AG08395 (cell line): ENCODE measurements at regions not wholly inside any gene's neighbourhood (a gene's known extent, or its start where the extent isn't known, plus 50 kb on each side); places are given as distances from the start of the nearest gene placed in this dataset.

Experiments
- DNase-seq: peaks from one replicate; pipeline ENCODE4 v3.0.0; 2012; ENCODE audit warnings: mixed read lengths, low spot score

GRCh38 chr2:217521820-217522219, 481.0 kb downstream of the TNS1 start:
- no peak for DNase-seq

DNA sequence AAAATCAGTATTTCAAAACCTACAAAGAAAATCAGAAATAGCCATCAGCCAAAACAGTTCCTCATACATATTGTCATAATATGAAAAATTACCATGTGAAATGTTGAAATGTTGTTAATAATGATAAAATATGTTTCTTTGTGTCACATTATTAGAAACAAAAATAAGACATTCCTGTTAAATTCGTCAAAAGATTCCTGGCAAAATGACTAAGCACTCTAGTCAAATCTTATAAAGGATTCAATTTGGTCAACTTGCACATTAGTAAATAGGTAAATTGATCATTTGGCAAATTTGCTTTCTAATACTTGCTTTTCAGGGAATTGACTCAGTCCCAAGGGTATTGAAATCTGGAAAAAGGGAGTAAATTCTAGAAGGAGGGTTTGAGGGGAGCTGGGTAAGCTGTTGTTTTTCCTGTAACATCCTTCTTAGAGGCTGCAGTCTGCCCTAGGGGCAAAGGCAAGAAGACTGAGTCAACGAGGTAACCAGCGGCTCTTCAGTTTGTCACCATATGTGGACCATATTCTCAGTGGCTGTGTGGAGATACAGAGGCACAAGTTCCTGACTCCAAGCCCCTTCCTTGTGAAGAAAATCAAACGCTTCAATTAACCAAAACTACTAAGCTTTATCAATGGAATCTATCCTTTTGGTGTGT, 482.3 kb downstream of the TNS1 start:
- no peak for DNase-seq

GRCh38 chr2:217517402-217517801, 485.4 kb downstream of the TNS1 start:
- DNase-seq: no peak

- DNase-seq: no peak
These were observed 487.0 kb downstream of the TNS1 start for GRCh38 chr2:217515615-217516309.

DNA sequence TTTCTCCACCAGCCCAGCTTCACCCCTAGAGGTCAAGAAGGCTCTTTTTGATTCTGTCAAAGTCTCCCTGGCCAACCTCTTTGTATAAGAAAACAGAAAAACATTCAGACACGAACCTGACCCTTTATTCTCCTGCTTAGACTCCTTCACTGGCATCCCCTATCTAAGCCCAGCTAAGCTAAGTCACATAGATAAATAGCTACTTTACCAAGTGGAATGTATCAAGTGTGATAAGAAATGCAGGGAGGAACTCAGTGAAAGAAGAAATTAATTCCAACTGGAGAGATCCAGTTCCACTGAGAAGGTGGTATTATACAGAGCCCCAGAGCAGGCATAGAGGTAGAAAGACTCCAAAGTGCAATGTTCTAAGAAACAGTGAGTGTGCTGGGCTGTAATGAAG, 489.5 kb downstream of the TNS1 start:
- no peak for DNase-seq

DNA sequence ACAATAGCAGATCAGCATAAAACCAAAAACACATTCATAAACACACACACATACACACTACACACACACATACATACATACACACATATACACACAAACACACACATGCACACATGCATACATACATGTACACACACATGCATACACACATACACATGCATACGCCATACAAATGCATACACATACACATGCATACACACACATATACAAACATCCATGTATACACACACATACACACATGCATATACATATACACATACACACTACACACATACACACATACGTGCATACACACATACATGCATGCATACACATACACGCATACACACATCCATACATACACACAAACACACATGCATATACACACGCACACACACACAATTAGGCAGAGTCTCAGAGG, 490.1 kb downstream of the TNS1 start:
- DNase-seq: no peak

- DNase-seq: no peak
These were observed 490.5 kb downstream of the TNS1 start for GRCh38 chr2:217512259-217512658.

DNA sequence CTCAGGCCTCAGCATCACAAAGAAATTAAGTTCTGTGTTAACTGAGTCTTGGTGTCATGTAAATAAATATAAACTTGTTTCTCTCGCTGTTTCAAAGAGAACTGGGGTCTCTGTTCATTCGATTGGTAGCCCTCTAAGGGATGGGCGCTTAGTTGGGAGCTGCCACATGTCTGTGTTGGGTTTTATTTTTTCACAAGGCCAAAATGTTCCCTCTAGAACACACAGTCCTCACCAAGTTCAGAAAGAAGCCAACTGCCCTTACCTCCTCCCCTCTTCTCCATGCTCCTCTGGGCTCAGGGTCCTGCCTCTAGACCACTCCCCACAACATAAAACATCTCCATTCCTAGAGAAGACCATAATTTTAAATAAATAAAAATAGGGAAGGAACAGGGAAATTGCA, 490.9 kb downstream of the TNS1 start:
- DNase-seq: no peak

DNA sequence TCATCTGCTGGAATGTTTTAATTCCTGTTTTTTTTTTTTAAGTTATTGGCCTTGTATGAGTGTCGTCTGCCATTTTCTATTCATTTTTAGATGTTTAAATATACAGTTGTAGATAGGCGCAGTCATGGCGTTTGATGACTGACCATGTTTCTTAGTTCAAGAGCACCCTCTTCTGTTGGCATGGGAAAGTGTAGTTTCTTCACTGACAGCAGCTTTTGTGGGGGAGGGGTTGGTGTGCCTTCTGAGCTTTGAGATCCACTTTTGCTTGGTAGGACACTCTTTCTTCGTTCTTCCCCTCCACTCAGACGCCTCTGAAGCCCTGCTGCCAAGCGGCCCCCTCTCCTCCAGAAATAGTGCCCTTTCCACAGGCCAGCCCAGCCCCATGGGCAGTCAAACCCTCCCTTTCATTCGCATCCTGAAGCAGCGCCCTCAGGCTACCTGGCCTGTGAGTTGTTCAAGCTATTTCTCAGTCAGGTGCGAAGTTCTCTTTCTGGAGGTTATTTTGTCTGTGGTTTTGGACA, 492.0 kb downstream of the TNS1 start:
- DNase-seq: peak; percentile 84

DNA sequence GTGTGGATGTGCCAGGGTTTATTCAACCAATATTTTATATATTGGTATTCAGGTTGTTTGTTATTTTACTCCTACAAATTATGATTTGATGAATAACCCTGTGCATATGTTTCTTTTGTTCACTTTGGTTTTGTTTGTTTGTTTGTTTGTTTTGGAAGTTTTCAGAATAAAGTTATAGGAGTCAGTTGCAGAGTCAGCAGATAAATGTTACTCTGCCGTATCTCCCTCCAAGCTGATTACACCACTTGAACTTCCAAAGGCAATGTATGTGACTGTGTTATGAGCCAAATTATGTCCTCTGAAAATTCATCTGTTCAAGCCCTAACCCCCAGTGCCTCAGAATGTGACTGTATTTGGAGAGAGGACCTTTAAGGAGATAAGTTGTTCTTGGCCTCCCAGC, 497.5 kb downstream of the TNS1 start:
- DNase-seq: no peak

- DNase-seq: no peak
These were observed 500.9 kb downstream of the TNS1 start for GRCh38 chr2:217501887-217502286.

GRCh38 chr2:217497843-217498377, 504.9 kb downstream of the TNS1 start:
- no peak for DNase-seq

- no peak for DNase-seq
These were observed 508.2 kb downstream of the TNS1 start for GRCh38 chr2:217494557-217494956.

DNA sequence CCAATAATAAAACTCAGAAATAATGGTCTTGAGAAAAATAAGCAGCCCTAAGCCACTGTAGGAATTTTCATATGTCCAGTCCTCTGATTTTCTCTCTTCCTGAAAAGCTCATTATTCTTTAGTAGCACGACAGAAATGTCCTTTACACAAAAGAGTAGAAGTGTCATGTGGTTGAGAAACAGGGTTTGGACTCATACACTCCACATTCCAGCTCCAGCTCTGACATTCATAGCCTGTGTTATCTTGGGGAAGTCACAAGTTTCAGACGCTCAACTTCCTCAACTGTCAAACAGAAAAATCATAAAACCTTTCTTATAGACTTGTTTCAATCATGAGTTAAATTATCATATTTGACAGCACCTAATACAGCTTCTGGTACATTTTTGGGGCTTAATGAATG, 511.5 kb downstream of the TNS1 start:
- no peak for DNase-seq

DNA sequence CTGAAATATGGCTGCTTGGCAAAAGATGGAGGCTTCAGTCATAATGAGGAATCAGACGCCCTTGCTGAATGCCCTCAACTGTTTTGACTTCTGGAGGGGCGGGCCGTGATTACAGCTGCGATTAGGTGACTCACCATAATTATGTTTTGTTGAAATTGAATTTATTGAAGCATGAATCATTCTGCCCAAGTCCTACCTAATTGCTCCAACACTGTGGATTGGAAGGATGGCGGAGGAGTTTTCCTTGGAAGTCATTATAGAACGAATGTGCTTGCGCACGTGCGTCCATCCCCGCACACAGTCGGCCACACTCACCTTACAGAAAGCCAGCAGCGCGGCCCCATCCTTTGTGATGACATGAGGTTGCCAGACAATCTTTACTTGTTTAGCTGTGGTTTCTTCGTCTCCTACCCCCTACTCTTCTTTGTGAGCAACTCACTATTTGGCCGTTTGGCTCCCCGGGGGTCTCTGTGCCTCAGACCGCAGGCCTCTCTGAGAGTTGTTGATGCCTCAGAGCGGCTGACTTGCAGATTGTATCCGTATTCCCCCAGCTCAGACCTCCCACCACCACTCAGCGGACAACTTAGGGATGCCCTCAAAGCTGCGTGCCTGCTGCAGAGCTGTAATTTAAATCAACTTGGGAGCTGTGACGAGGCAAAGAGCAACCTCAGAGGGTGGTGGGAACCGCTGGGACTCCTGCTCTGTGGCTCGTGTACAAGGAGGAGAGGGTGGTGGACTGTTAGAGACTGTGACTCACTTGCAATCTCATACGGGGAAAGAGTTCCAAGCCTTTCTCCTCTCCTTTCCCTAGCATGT, 513.4 kb downstream of the TNS1 start:
- DNase-seq: peak; percentile 50

DNA sequence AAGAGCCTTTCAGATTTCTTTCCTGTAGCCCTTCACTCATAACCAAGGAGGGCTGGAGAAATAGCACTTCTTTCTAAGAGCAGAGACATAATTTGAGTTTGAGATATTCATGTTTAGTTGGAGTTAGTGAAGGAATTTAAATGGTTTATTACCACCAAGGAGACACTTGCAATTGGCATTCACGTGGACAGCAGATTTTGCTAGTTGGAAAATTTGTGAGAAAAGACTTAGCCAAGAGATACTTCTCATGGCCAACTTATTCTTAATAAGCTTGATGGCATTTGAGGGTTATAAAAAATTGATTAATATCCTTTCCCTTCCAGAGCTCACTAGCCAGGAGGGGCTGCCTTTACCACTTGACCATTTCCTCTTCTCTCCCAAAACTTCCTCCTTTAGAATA, 518.7 kb downstream of the TNS1 start:
- no peak for DNase-seq

DNA sequence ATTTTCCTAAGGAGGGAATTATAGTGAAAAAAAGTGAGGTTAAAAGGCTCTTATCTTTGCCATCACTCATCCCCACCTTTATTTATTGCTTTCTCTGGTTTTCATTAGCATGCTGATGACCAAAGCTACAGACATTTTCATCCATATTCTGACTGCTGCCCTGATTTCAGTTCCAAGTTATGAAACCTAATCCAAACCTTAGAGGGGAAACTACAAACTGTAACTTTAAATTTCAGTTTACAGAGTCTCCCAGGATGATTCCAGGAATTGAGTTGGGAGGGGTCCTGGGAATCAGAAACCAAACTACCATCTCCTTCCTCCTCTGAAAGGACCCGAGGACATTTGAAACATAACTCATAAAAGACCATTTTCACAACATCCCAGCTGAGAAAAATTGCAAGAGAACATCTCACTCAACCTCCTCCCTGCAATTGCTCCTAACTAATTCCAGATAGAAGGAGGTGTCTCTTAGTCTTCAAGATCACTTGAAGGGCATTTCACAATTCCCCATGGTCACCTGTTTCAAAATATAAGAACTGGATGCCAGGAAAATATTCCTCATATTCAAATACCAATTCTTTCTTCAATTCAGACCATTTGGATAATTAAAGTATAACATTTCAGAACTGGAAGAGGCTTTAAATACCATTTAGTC, 520.6 kb downstream of the TNS1 start:
- no peak for DNase-seq

- no peak for DNase-seq
These were observed 521.2 kb downstream of the TNS1 start for GRCh38 chr2:217481577-217481976.

DNA sequence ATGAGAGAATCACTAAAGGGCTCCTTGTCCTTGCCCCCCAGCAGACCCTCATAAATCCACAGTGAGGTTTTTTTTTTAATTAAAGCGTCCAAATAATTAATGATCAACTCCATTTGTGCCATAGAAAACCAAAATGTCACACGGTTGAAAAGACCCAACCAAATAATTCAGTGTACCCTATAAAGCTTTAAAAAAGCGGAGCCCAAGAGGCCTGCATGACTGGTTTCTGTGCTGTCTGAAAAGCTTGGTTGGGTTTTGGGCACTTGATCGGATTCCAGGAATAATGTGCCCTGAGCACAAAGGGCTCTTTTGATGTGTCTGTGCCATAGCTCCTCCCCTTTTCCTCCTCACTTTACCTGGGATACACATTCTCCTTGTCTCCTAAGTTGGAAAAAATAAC, 523.2 kb downstream of the TNS1 start:
- DNase-seq: no peak

DNA sequence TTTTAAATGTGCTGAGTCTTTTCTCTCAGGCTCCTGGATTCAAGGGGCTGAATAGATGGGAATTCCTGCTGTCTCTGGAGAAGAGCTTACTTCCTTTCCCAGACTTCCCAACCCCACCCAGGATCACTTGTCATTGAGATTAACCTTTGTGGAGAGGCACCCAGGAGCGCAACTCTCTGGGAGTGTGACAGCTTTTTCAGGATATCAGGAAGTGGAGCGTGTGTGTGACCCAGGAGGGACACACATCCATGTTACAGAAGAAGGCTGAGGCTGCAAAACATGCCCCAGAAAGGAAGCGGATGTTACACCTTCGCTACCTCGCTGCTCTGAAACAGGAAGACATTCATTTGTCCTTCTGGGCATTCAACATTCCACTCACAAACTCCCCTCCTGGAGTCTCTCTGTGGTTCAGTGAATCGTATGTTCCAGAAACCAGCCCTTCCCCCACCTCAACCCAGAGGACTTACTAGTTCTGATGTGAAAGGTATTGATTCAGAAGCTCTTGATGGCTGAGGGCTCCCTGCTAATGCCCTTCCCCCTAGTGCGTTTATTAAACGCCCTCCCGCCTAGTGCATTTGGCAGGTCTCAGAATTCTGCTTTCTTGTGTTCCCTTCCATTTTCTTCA, 523.9 kb downstream of the TNS1 start:
- no peak for DNase-seq

- no peak for DNase-seq
These were observed 525.2 kb downstream of the TNS1 start for GRCh38 chr2:217477583-217477982.

GRCh38 chr2:217475791-217476190, 527.0 kb downstream of the TNS1 start:
- DNase-seq: no peak
